Kidney (tissue), 13 donors: ENCODE measurements at regions not wholly inside any gene's neighbourhood (a gene's known extent, or its start where the extent isn't known, plus 50 kb on each side); places are given as distances from the start of the nearest gene placed in this dataset.

ENCODE experiments used
- DNase-seq, 5 donors: peaks; one replicate each; pipeline ENCODE4 v3.0.0-alpha.2; 2013 to 2020
- FAIRE-seq: peaks from 2 replicates; lab custom pipeline; 2012; peaks lifted over from hg19 to GRCh38; lab: Jason Lieb, UNC
- H3K27ac ChIP-seq, 2 donors: one replicate each; pipeline ENCODE4 v1.7.0; 2013; ENCODE audit warnings: low read depth in 2 of 2, low read length in 2 of 2, inconsistent platforms in 1 of 2
- H3K27me3 ChIP-seq: one replicate; pipeline ENCODE4 v1.7.1; 2013; ENCODE audit warnings: low read length, inconsistent platforms; ENCODE audit not compliant: control insufficient read depth, insufficient read depth
- H3K36me3 ChIP-seq, 3 donors: one replicate each; pipeline versions ENCODE4 v1.7.0 to v1.7.1; 2013; ENCODE audit warnings: low read length in 3 of 3, control low read depth in 1 of 3, inconsistent platforms in 1 of 3; ENCODE audit not compliant: insufficient read depth in 3 of 3, control insufficient read depth in 2 of 3
- H3K4me1 ChIP-seq, 3 donors: one replicate each; pipeline versions ENCODE4 v1.7.0 to v1.7.1; 2013; ENCODE audit warnings: low read length in 3 of 3, inconsistent platforms in 1 of 3, low read depth in 1 of 3; ENCODE audit not compliant: control insufficient read depth in 2 of 3, insufficient read depth in 2 of 3
- H3K4me3 ChIP-seq, 3 donors: one replicate each; pipeline versions ENCODE4 v1.7.0 to v1.8.1; 2013; ENCODE audit warnings: low read length in 3 of 3, control low read depth in 1 of 3, inconsistent platforms in 1 of 3
- H3K9ac ChIP-seq, 3 donors: one replicate each; pipeline versions ENCODE4 v1.7.0 to v1.7.1; 2013; ENCODE audit warnings: low read length in 3 of 3, control low read depth in 1 of 3, inconsistent platforms in 1 of 3
- H3K9me3 ChIP-seq, 3 donors: one replicate each; pipeline versions ENCODE4 v1.7.0 to v1.7.1; 2013; ENCODE audit warnings: low read length in 3 of 3, control low read depth in 1 of 3, inconsistent platforms in 1 of 3; ENCODE audit not compliant: control insufficient read depth in 2 of 3, insufficient read depth in 1 of 3
- CTCF ChIP-seq: IDR thresholded peaks from 3 replicates; pipeline ENCODE4 v1.5.1; 2012; ENCODE audit warnings: mild to moderate bottlenecking, moderate library complexity, borderline replicate concordance; ENCODE audit not compliant: insufficient read depth; ENCODE audit errors: extremely low read depth
- intact Hi-C: fragments of 100-400 bp; cut with DNase I; formaldehyde crosslinking; loops from one replicate; pipeline ENCODE4 v1.11.1; 2022
- donor health status: control.
- donor health status: control.
- donor health status: control.
- donor health status: control.
- donor health status: control.
- donor health status: DM: yes; HTN: yes; CAD: no.
- donor health status: Normal renal cell carcinoma (clear cell type).

- intact Hi-C loops = no loop called here
- FAIRE-seq (no peak), DNase-seq (no peak)
Observed at GRCh38 chr2:129575431-129575830, 404.0 kb upstream of the RAB6C start.

GRCh38 chr2:129575880-129576279 lies 403.6 kb upstream of the RAB6C start:
- Histone ChIP-seq H3K36me3 (no peaks in the 10 kb centered on the region), H3K27me3 (no peaks in the 10 kb centered on the region), H3K27ac (no peak overlapping the region), H3K9me3 (peaks cover 0 to 3% (median 3%) of the 10 kb centered on the region in 3 donors), H3K4me1 (no peaks in the 10 kb centered on the region), H3K4me3 (no peak overlapping the region), H3K9ac (no peak overlapping the region)
- no peak for TF ChIP-seq CTCF
- FAIRE-seq (no peak), DNase-seq (no peak)
- intact Hi-C loops = no loop called here

More at GRCh38 chr2:129575431-129575830, 404.0 kb upstream of the RAB6C start:
- no peaks in the 10 kb centered on the region for H3K27me3 ChIP-seq
- peaks cover 0 to 6% (median 4%) of the 10 kb centered on the region in 3 donors for H3K9me3 ChIP-seq
- H3K4me1 ChIP-seq = no peaks in the 10 kb centered on the region
- no peak overlapping the region for H3K9ac ChIP-seq
- H3K27ac ChIP-seq = no peak overlapping the region
- H3K36me3 ChIP-seq = no peaks in the 10 kb centered on the region
- no peak for TF ChIP-seq CTCF
- no peak overlapping the region for H3K4me3 ChIP-seq

DNA sequence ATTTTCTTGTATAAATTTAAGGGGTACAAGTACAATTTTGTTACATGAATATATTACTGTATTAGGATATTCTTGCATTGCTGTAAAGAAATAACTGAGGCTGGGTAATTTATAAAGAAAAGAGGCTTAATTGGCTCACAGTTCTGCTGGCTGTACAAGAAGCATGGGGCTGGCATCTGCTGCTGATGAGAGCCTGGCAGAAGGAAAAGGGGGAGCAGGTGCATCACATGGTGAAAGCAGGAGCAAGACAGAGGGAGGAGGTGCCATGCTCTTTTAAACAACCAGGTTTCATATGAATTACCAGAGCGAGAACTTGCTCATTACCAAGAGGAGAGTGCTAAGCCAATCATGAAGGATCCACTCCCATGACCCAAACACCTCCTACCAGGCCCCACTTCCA lies 399.5 kb upstream of the RAB6C start:
- FAIRE-seq (no peak), DNase-seq (no peak)
- Histone ChIP-seq H3K27ac (no peak overlapping the region), H3K4me3 (no peak overlapping the region), H3K36me3 (no peaks in the 10 kb centered on the region), H3K9me3 (peaks cover 0 to 7% (median 0%) of the 10 kb centered on the region in 3 donors), H3K9ac (no peak overlapping the region), H3K4me1 (no peaks in the 10 kb centered on the region), H3K27me3 (no peaks in the 10 kb centered on the region)
- intact Hi-C loops = no loop called here
- TF ChIP-seq CTCF = no peak

GRCh38 chr2:129585760-129586159 lies 393.7 kb upstream of the RAB6C start:
- Histone ChIP-seq H3K27ac (no peak overlapping the region), H3K9me3 (peaks cover 0 to 7% (median 0%) of the 10 kb centered on the region in 3 donors), H3K36me3 (no peaks in the 10 kb centered on the region), H3K4me3 (no peak overlapping the region), H3K9ac (no peak overlapping the region), H3K4me1 (no peaks in the 10 kb centered on the region), H3K27me3 (no peaks in the 10 kb centered on the region)
- FAIRE-seq (no peak), DNase-seq (no peak)
- intact Hi-C loops = no loop called here
- no peak for TF ChIP-seq CTCF
